HepG2 (cell line): ENCODE measurements at regions not wholly inside any gene's neighbourhood (a gene's known extent, or its start where the extent isn't known, plus 50 kb on each side); places are given as distances from the start of the nearest gene placed in this dataset.

Experiments
- ATAC-seq: fragments of 200-7000 bp; cut with Tn5 transposase; 3 replicates; pipeline ENCODE4 v1.9.1; 2020; ENCODE audit warnings: mild to moderate bottlenecking, moderate library complexity
- BruUV-seq: library from RNA; stranded (reverse); fragments of 400-500 nt; replicated peaks from 2 replicates; lab custom pipeline; 2021; lab: Mats Ljungman, UMichigan
- CTCF ChIA-PET: fragments of 300-600 bp; formaldehyde crosslinking; extraction: SDS; loops from one replicate; lab custom pipeline; 2021; ENCODE audit warnings: low total read pairs, inconsistent platforms, low intra/inter-chr PET ratio; lab: Yijun Ruan, JAX
- POLR2A ChIA-PET: fragments of 350-600 bp; sonication (Branson Sonifier 250); formaldehyde crosslinking; loops from one replicate; lab custom pipeline; 2020; ENCODE audit warnings: antibody characterized with exemption, inconsistent platforms; lab: Yijun Ruan, JAX
- DNase-seq: peaks from one replicate; pipeline ENCODE4 v3.0.0-alpha.2; 2015; ENCODE audit warnings: low spot score
- FAIRE-seq: peaks from 3 replicates; lab custom pipeline; 2011; peaks lifted over from hg19 to GRCh38; lab: Jason Lieb, UNC
- H2AFZ ChIP-seq: one replicate; pipeline ENCODE4 v1.6.1; 2011; ENCODE audit warnings: low read length, inconsistent platforms
- H3K27ac ChIP-seq: fragments of 300-600 bp; 3 replicates; pipeline ENCODE4 v1.8.0; 2011; ENCODE audit warnings: mixed run types, mild to moderate bottlenecking, mixed read lengths, low read length, inconsistent platforms; ENCODE audit not compliant: insufficient read depth; ENCODE audit errors: extremely low read length
- H3K27me3 ChIP-seq, 2 experiments: fragments of 200-600 bp in 1 of 2; 2 replicates in 1 of 2; 3 replicates in 1 of 2; pipeline versions ENCODE4 v1.6.0 to v1.8.0; 2011; ENCODE audit warnings: low read length in 2 of 2, mild to moderate bottlenecking in 2 of 2, moderate library complexity in 2 of 2, inconsistent platforms in 1 of 2; ENCODE audit not compliant: insufficient read depth in 2 of 2, control insufficient read depth in 1 of 2
- H3K36me3 ChIP-seq, 2 experiments: fragments of 200-600 bp in 1 of 2; replicated peaks in 1 of 2; 2 replicates in 1 of 2; 3 replicates in 1 of 2; pipeline versions ENCODE4 v1.5.1 to v1.8.0; 2011; ENCODE audit warnings: low read length in 2 of 2, inconsistent platforms in 1 of 2; ENCODE audit not compliant: insufficient read depth in 2 of 2, control insufficient read depth in 1 of 2
- H3K4me1 ChIP-seq: 2 replicates; pipeline ENCODE4 v1.5.1; 2012; ENCODE audit warnings: low read length, inconsistent platforms; ENCODE audit not compliant: insufficient read depth
- H3K4me2 ChIP-seq: 2 replicates; pipeline ENCODE4 v1.6.0; 2011; ENCODE audit warnings: low read depth, low read length, inconsistent platforms
- H3K4me3 ChIP-seq, 3 experiments: fragments of 200-600 bp in 1 of 3; sonication (generic), shearing (Covaris generic) in 1 of 3; replicated peaks in 1 of 3; 2 replicates each; pipeline ENCODE4 v1.5.1; 2011 to 2016; ENCODE audit warnings: low read length in 3 of 3, inconsistent platforms in 2 of 3, low read depth in 2 of 3, mild to moderate bottlenecking in 2 of 3, control low read depth in 1 of 3, mixed read lengths in 1 of 3; ENCODE audit not compliant: insufficient read depth in 1 of 3
- H3K79me2 ChIP-seq: one replicate; pipeline ENCODE4 v1.6.1; 2011; ENCODE audit warnings: low read length, inconsistent platforms; ENCODE audit not compliant: insufficient read depth
- H3K9ac ChIP-seq: 2 replicates; pipeline ENCODE4 v1.6.0; 2011; ENCODE audit warnings: mild to moderate bottlenecking, low read depth, low read length, inconsistent platforms; ENCODE audit not compliant: insufficient read depth
- H3K9me3 ChIP-seq: 2 replicates; pipeline ENCODE4 v1.5.1; 2012; ENCODE audit warnings: mild to moderate bottlenecking, low read length
- H4K20me1 ChIP-seq: 2 replicates; pipeline ENCODE4 v1.6.0; 2011; ENCODE audit warnings: inconsistent platforms, mild to moderate bottlenecking, low read length, moderate library complexity; ENCODE audit not compliant: insufficient read depth
- MLLT10 ChIP-seq: sonication (generic); formaldehyde crosslinking; IDR thresholded peaks from 2 replicates; pipeline ENCODE4 v1.4.0; 2020; ENCODE audit warnings: missing genetic modification reagents
- NFAT5 ChIP-seq: sonication (generic); formaldehyde crosslinking; IDR thresholded peaks from 2 replicates; pipeline ENCODE4 v1.4.0; 2020; ENCODE audit warnings: missing genetic modification reagents
- NR2F6 ChIP-seq, 2 experiments: IDR thresholded peaks; 2 replicates each; pipeline ENCODE4 v1.6.1; 2016; ENCODE audit warnings: antibody characterized with exemption in 1 of 2, mild to moderate bottlenecking in 1 of 2
- SIX1 ChIP-seq: sonication (generic); formaldehyde crosslinking; IDR thresholded peaks from 2 replicates; pipeline ENCODE4 v1.4.0; 2020; ENCODE audit warnings: missing genetic modification reagents, borderline replicate concordance
- YEATS2 ChIP-seq: sonication (generic); formaldehyde crosslinking; IDR thresholded peaks from 2 replicates; pipeline ENCODE4 v1.4.0; 2020; ENCODE audit warnings: missing genetic modification reagents, borderline replicate concordance
- ZNF572 ChIP-seq: sonication (generic); formaldehyde crosslinking; IDR thresholded peaks from 2 replicates; pipeline ENCODE4 v1.5.1; 2020; ENCODE audit warnings: mild to moderate bottlenecking, missing genetic modification reagents
- ZNF781 ChIP-seq: sonication (generic); formaldehyde crosslinking; IDR thresholded peaks from 2 replicates; pipeline ENCODE4 v1.5.1; 2020; ENCODE audit warnings: borderline replicate concordance, mild to moderate bottlenecking, missing genetic modification reagents; ENCODE audit errors: not compliant biosample characterization
- ZNF850 ChIP-seq: sonication (generic); formaldehyde crosslinking; conservative IDR thresholded peaks from 2 replicates; pipeline ENCODE4 v1.9.0; 2021; ENCODE audit warnings: mild to moderate bottlenecking, missing genetic modification reagents
- WGBS: methylation state at CpG from one replicate; pipeline ENCODE4 v1.1.6; 2017; ENCODE audit warnings: low lambda C conversion rate; 5-methylcytosine and 5-hydroxymethylcytosine counted together
- in situ Hi-C: cut with HindIII; loops from 2 replicates; pipeline ENCODE4 v1.10.0; 2017; ENCODE audit warnings: low pct_unique_long_range_greater_than_20kb; ENCODE audit not compliant: extremely low pct_ligation_motif_present
- intact Hi-C: fragments of 100-400 bp; cut with micrococcal nuclease; formaldehyde crosslinking; loops from one replicate; pipeline ENCODE4 v1.10.0; 2022; ENCODE audit not compliant: unreplicated experiment

GRCh38 chr1:69401879-69402278 lies 165.8 kb upstream of the LRRC7 start:
- POLR2A ChIA-PET: no interaction called here
- TF ChIP-seq MLLT10 (CRISPR knock-in tag) (no peak), ZNF850 (CRISPR knock-in tag) (no peak), YEATS2 (CRISPR knock-in tag) (no peak), NR2F6 (IDR thresholded peaks at IDR 0.05) (no peak), NR2F6 (CRISPR knock-in tag; IDR thresholded peaks at IDR 0.05) (no peak), NFAT5 (no peak), SIX1 (CRISPR knock-in tag) (no peak), ZNF781 (CRISPR knock-in tag) (no peak), ZNF572 (CRISPR knock-in tag) (no peak)
- H4K20me1 ChIP-seq: no peaks in the 10 kb centered on the region
- no peak overlapping the region for H3K27ac ChIP-seq
- DNase-seq: no peak
- H3K27me3 ChIP-seq: no peaks in the 10 kb centered on the region
- no peak for ATAC-seq
- BruUV-seq: no TSS peak
- CTCF ChIA-PET: no interaction called here
- H3K79me2 ChIP-seq: no peaks in the 10 kb centered on the region
- no peak overlapping the region for H2AFZ ChIP-seq
- no peak overlapping the region for H3K4me3 ChIP-seq
- H3K36me3 ChIP-seq: no peaks in the 10 kb centered on the region
- in situ Hi-C loops: no loop called here
- intact Hi-C loops: no loop called here
- no peak for FAIRE-seq
- no peak overlapping the region for H3K9ac ChIP-seq
- peaks cover 91% of the 10 kb centered on the region for H3K9me3 ChIP-seq
- no peaks in the 10 kb centered on the region for H3K4me1 ChIP-seq
- WGBS: 44% methylated on average over 2 of the region's 3 CpGs
- H3K4me2 ChIP-seq: no peak overlapping the region
